Spleen (tissue), 7 donors: ENCODE measurements at regions not wholly inside any gene's neighbourhood (a gene's known extent, or its start where the extent isn't known, plus 50 kb on each side); places are given as distances from the start of the nearest gene placed in this dataset.

Experiments used
- POLR2A ChIP-seq, 3 donors: fragments of 450-650 bp; IDR thresholded peaks; one replicate each; pipeline ENCODE4 v1.5.1; 2017; ENCODE audit warnings: antibody characterized with exemption in 3 of 3, mild to moderate bottlenecking in 1 of 3
- TF ChIP-seq, protein P1 (sequence below), 11 experiments: fragments of 200-600 bp in 7 of 11; fragments of 450-650 bp in 4 of 11; sonication (generic) in 4 of 11; IDR thresholded peaks in 8 of 11; conservative IDR thresholded peaks in 3 of 11; 1 replicate in 7 of 11; 2 replicates in 4 of 11; pipeline versions ENCODE4 v1.4.0 to v1.8.0; 2016 to 2021; ENCODE audit warnings: antibody characterized with exemption in 11 of 11, inconsistent platforms in 4 of 11, mild to moderate bottlenecking in 1 of 11
- donor health status: DM: no; HTN: no; CAD: no; lungs with moderate emphysema.
- donor health status: DM: no; HTN: no; CAD: no.
- donor health status: DM: no; HTN: no; CAD: no.

- TF ChIP-seq, protein P1, sequence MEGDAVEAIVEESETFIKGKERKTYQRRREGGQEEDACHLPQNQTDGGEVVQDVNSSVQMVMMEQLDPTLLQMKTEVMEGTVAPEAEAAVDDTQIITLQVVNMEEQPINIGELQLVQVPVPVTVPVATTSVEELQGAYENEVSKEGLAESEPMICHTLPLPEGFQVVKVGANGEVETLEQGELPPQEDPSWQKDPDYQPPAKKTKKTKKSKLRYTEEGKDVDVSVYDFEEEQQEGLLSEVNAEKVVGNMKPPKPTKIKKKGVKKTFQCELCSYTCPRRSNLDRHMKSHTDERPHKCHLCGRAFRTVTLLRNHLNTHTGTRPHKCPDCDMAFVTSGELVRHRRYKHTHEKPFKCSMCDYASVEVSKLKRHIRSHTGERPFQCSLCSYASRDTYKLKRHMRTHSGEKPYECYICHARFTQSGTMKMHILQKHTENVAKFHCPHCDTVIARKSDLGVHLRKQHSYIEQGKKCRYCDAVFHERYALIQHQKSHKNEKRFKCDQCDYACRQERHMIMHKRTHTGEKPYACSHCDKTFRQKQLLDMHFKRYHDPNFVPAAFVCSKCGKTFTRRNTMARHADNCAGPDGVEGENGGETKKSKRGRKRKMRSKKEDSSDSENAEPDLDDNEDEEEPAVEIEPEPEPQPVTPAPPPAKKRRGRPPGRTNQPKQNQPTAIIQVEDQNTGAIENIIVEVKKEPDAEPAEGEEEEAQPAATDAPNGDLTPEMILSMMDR (IDR thresholded peaks at IDR 0.05 in 8 of 11, conservative IDR thresholded peaks at IDR 0.05 in 3 of 11): no peak
- no peak for TF ChIP-seq POLR2A (IDR thresholded peaks at IDR 0.05)
These were observed 295.3 kb upstream of the MKI67 start for GRCh38 chr10:128421371-128422160.
